A204.1 (cell line): ENCODE measurements at regions not wholly inside any gene's neighbourhood (a gene's known extent, or its start where the extent isn't known, plus 50 kb on each side); places are given as distances from the start of the nearest gene placed in this dataset.
A peak's percentile ranks its signal among the peaks of the same experiment; 100 is the strongest.
"Not testable (repeated sequence)": the region's sequence is repeated elsewhere in the genome, so short reads cannot be mapped to it uniquely, and the experiment has no call there.

Experiments
- FAIRE-seq: peaks from 2 replicates; lab custom pipeline; 2012; peaks lifted over from hg19 to GRCh38; lab: Jason Lieb, UNC

DNA sequence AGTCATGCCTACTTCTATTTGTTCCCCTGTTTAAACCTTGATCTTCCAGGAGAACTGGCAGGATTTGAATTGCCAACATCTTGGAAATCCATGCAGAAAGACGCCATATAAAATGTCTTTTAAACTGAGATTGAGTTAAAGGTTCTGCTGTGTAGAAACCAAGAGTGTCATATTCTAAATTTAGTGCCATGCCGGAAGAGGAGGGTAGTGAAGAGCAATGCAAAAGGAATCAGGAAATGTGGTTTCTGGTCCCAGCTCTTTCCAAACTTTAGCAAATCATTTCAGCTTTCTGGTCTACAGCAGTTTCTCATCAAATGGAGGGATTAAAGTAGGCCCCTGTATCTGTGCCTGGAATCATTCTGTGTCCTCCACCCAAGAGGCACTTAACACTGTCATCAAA is 85.7 kb downstream of the BTG1 start:
- FAIRE-seq = no peak

DNA sequence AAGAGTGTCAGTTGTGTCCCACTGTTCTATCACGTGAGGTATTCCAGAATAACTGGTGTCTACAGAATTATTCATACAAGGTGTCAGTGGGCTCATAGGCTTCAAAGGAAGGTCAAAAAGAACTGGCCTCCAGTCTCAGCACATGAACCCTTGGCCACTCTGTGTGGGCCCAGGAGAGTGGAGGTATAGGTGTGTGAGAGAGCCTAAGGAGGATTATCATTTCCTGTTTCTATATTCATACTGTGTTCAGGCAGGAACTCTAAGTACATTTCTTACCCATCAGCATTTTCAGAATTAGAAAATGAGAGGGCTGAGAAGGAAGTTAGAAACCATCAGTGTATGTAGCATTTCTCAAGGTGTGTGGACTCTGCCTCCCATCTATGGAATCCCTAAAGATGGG is 87.0 kb downstream of the BTG1 start:
- FAIRE-seq = no peak

DNA sequence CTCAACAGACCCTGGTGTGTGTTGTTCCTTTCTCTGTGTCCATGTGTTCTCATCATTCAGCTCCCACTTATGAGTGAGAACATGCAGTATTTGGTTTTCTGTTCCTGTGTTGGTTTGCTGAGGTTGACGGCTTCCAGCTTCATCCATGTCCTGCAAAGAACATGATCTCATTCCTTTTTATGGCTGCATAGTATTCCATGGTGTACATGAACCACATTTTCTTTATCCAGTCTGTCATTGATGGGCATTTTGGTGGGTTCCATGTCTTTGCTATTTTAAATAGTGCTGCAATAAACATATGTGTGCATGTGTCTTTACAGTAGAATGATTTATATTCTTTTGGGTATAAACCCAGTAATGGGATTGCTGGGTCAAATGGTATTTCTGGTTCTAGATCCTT is 88.9 kb downstream of the BTG1 start:
- FAIRE-seq = not testable (repeated sequence)

DNA sequence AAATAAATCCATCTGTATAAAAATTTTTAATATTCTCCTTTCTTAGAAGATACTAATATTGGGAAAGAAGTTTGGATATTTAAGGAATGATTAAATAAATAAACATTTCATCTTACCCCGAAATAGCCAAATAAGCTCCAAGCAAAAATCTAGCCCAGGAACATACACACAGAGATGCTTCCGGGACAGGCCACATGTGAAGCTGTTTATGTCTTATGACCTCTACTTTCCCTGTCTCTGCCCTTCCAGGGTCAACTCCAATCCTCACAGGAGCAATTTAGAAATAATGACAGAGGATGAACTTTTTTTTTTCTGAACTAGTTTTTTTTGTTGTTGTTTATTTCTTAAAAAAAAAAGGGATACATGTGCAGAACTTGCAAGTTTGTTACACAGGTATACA is 89.4 kb downstream of the BTG1 start:
- no peak for FAIRE-seq

DNA sequence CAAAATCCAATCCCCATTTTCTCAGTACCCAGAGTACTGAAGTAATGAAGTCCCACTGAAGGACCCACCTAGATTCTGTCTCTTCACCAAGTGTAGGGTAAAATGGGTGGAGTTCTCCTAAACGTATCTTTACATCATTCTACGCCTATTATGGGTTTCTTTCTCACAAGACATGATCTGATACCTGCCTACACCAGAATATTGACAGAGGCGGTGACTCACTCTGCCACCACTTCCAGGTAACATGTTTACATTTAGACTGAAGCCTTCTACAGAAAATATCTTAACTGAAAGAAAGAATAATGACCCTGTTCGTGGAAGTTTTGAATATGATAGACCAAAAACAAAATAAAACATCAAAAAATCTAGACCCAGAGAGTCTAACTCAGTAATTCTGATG is 89.8 kb downstream of the BTG1 start:
- FAIRE-seq = no peak

DNA sequence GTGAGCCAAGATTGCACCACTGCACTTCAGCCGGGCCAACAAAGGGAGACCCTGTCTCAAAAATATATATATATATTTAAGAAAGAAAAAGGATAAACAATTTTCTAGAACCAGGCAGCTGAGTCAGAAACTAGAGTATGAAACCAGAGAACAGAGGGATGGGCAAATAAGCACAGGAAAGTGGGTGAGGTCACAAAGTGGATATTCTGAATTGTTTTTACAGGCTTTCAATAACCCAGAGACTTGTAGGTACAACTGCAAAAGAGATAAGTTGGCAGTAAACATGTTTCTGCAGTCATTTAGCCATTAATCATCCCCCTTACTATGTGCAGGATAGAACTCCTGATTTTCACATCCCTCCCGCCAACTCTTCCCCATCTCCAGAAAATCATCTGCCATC is 94.2 kb downstream of the BTG1 start:
- no peak for FAIRE-seq

DNA sequence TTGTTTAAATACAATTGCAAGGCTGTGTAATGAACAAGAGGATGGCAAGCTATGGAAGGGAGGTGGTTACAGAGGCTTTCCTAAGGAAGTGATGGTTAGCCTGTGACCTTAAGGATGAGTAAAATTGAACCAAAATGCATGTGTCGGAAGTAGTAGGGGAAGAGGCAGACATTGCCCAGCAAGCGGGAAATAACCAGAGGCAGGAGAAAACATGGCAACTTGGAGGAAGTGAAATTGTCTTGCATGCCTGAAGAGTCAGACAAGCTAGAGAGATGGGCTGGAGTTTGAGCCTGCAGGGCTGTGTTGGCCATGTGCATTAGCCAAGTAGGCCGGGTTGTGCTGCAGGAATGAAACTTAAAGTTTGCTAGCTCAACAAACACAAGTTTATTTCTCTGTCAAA is 96.2 kb downstream of the BTG1 start:
- no peak for FAIRE-seq

DNA sequence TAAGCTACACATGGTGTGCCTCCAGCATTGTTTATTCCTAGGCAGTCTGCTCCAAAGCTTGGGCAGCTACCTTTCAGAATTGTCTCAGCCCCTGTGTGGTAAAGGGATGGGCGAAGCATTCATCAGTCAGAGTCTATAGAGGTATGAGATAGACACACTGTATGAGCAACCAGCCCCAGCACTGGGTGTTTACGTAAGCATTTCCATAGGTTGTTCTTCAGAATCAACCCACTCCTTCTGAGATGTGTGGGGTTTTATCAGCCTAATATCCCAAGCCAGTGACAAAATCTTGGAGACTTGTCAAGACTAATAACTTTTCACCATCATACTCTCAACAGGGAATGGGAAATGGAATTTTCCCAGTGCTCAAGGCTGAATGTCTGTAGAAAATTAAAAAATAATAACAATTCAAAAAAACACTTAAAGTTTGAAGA is 98.2 kb downstream of the BTG1 start:
- FAIRE-seq = peak; percentile 70

DNA sequence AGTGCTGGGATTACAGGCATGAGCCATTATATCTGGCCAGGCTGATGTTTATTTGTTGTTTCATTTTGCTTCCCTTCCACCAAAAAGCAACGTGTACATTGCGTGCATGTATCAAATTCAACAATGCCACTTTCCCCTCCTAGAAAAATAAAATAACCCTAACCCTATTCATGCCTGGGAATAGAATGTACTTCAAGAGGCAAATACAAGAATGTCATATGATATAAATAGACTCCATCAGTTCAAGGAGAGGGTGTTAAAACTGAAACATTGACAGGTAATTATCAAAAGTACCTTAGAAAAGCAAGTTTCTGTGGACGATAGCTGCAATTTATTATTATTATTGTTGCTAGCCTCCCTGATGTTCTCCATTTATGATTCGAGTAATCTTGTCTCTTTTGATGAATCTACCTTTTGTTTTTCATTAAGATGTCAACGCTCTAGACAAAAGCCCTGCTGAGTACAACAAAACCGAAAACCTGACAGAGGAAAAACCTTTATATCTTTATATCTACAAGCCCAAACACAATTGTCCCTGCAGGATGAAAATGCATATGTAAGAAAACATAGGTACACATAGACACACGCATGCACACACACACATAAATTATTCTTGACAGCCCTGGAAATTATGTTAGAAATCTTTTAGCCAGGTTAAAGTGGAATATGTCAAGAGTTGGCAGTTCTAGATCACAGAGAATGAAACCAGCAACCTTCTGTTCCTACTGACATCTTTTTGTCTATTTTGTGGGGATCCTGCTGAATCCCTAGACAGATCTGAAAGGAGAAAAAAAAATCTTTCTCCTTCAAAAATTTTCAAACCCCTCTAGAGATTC is 98.9 kb downstream of the BTG1 start:
- FAIRE-seq = no peak

DNA sequence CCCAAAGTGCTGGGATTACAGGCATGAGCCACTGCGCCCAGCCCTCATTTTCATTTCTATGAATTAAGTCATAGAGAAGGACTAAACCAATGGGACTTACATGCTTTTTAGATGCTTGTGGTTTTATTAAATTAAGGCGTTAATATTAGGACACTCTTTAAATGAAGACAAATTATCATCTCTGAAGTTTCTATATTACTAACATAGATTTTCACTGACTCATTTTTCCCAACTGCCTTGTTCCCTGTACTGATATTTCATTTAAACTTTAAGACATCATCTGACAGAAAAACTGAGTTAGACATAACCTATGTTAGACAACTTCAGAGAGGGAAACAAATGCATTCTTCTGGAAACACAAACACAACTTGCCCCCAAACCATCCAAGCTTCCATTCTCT is 99.8 kb downstream of the BTG1 start:
- no peak for FAIRE-seq

DNA sequence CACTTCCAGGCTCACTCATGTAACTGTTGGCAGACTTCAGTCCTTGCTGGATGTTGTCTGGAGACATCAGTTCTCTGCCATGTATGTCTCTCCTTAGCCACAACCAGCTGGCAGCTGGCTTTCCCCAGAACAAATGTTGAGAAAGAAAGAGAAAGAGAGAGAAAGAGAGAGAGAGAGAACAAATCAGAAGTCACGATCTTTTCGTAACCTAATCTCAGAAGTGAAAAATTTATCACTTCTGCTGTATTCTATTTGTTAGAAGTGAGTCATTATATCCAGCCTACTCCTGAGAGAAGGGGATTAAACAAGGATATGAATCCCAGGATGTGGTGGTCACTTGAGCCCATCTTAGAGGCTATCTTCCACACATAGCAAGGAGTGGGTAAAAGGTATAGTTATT is 101.2 kb downstream of the BTG1 start:
- FAIRE-seq = no peak

DNA sequence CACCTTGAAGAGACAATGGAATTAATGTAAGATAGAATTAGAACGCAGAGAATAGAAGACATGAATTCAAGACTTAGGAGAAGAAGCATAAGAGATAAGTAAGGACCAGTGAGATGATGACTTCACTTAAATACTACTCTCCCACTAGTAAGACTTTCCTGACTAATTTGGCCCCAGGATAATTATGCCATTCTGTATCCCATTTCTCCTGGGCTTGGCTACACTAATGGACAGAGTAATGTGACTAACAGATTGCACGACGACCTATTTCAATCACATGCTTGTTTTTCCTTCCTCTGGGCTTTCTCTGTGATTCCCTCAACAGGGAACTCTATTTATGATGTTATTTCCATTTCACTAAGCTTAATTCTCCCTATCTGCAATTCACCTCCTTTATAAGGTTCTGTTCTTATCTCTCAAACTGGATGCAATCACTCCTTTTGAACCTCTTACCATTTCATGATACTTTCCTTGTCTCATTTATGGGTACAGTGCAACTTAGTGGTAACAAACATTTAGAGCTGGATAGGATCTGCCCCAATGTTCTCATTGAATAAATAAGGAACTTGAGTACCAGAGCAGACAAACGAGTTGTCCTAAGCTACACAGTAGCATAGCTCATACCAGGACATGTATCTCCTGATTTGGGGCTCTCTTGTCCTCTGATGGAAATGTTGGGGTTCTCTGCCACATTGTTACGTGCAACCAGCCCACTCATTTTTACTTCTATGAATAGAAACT is 102.7 kb downstream of the BTG1 start:
- no peak for FAIRE-seq

DNA sequence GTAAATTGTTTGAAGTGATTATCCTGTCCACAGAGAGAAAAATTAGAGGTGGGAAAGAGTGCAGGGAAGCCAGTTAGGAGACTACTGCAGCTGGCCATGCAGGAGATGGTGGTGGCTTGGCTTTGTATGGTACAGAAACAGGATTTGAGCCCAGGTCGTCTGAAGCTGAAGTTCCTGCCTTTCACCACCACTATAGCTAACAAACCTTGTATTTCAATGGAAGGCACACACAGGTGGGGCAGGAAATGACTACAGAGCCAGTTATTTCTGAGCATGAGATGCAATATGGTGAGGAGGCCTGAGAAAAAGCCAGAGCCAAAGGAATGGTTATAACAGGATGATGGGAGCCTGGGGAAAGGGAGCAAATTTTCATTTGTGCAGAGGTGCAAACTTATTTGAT is 103.9 kb downstream of the BTG1 start:
- FAIRE-seq = no peak

DNA sequence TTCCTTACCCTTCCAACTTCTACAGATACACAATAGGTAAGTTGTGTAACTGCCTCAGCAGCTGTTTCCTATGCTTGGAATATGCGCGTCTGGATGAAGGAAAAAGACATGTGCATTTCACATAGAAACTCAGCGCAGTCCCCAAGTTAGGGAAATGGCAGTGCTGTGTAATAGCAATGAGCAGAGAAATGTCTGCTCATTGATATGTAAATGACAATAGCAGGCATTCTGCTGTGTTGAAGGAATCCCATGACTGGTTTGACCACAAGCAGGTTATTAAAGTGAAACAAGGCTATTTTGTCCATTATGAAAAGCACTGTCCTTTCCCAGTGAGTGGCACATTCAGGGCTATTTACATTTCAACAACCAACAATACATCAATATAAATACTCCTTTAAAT is 106.6 kb downstream of the BTG1 start:
- FAIRE-seq = no peak

DNA sequence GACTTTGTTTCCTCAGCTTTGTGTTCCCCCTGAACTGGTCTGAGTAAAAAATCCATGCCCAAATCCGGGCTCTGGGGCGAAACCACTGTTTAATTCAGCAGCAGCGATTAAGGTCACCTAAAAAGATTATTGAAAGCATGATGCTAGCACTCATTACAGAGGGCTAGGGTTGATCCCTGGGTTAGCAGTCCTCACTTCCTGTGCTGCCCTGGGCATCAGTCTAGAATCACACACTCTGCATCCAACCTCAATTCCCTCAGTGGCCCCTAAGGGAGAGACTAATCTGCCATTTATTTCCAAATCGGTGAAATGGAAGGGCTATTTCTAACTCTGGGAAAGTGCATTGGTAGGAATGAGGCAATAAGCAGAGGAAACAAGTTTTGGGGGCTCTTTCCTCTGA is 107.2 kb downstream of the BTG1 start:
- FAIRE-seq = no peak

DNA sequence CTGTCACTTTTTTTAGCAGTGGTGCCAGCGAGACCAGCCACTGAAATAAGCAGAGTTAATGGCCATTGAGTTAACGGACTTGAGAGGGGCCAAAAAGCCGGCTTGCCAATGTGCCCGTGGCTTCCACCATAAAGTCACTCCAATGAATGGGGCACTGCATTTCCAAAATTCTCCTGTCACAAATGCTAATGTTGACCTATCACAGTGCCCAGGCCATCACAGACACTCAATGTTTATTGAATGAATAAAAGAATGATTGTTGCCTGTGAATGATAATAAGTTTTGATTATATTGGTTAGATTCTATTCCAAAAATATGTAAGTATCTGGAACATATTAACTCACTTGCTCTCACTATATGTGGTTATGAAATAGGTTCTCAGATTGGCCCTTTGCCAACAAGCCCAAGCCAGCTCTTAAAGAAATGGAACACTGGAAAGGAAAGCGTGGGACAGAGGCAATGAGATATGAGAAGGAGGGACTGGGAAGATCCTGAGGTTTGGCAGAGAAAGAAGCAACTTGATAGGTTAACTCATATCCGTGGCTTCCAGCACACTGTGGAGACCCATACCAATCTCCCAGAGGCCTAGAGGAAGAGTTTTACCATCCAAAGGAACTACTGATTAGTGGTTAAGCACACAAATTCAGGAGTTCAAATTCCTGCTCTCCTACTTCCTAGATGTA is 108.7 kb downstream of the BTG1 start:
- FAIRE-seq = peak; percentile 97

DNA sequence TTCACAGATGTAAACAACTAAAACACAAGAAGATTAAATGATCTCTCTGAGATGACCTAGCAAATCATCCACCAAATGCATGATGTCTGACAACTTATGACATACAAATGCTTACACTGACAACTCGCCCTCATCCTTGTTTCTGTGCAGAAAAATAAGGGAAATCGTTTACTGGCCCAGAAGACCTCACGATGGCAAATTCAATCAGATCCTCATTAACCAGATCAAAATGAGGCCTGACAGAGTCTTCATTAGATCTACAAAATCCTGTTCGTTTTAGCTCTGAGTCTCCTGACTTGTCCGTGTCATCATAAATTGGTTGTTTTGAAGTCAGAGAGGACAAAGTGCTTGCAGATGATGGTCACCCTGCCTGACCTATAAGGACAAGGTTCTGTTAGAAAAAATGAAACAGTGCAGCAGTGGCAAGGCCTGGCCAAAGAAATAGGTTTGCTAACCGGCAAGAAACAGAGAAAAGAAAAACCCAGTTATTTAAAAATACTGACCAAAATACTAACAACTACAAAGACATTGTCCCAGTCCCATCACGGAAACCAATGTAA is 109.5 kb downstream of the BTG1 start:
- no peak for FAIRE-seq

DNA sequence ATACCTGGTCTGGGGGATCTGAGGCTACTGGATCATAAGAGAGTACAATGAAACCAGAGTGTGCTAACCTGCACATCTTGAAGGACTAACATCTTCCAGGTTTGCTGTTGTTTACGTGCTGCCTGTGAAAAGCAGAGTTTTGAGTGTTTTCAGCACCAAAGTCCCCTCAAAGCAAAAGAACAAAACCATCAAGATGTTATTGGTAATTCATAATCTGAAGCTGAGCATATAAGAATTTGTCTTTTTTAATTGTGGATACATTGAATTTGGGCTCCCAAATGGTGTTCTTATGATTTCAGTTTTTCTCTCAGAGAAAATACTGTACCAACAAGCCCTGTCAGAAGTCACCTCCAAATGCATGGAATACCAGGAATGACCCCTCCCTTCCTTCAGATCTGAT is 110.2 kb downstream of the BTG1 start:
- FAIRE-seq = no peak

DNA sequence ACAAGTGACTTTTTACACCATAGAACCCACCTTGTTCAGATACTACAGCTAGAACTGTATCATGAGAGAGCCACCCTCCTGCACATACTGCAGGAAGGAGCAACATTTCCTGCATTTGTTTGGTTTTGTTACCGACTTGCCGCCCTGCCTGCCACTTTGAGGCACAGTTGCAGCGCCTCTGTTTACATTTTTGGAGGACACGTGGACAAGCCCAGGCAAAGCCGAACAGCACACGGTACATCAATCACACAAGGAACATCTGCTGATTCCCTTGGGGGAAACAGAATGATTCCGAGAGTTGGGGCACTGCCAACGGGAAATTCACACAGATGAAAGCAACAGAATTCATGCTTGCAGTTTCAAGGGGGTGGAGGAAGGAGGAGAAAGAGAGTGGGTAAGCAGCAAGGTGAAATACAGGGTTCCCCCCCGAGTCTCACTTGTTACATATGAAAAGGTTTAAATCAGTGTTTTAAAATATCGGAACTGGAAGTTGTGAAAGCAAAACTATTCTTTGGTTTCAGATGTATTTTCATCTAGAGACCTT is 110.7 kb downstream of the BTG1 start:
- FAIRE-seq = peak; percentile 78

DNA sequence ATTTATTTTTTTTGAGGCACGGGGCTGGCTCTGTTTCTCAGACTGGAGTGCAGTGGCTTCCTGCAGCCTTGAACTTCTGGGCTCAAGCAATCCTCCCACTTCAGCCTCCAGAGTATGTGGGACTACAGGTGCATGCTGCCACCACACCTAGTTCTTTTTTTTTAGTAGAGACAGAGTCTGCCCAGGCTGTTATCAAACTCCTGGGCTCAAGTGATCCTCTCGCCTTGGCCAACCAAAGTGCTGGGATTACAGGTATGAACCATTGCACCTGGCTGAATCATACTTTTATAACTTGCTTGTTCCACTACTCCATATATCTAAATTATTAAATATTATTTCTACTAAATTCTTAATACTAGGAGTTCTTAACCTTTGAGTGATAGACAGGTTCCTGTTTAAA is 111.6 kb downstream of the BTG1 start:
- no peak for FAIRE-seq

DNA sequence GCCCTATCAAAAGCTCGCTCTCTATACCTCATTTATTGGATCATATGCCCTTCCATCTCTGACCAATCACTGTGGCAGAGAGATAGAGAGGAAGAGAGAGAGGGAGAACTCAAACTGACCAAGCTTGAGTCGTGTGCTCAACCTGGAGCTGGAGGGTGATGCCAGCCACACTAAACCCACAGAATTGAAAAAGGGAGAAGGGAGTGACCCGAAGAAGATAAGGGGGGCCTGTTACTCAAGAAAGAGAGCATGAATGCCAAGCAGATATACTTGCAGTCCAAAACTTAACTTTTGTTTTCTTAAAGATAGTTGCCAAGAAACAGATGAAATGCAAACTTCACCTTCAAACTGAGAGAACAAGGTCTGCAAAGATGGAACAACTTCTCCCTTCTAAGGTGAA is 112.7 kb downstream of the BTG1 start:
- FAIRE-seq = no peak

DNA sequence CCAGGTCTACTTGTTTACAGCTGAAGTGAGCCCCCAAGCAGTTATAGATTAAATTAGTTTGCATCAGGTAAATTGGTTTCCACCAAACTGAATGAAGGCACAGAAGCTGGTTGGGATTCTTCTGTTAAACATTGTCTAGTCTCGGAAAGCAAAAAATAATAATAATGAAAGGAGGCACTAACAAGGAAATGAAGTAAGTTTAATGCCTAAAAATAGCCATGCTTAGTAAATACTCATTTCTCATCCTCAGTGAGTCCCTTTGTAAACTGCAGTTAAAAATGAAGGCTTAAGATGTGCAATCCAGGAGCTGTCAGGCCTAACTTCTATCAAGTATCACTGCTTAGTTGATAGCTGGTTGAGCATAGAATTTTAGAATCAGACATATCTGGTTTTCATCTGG is 113.5 kb downstream of the BTG1 start:
- FAIRE-seq = no peak

DNA sequence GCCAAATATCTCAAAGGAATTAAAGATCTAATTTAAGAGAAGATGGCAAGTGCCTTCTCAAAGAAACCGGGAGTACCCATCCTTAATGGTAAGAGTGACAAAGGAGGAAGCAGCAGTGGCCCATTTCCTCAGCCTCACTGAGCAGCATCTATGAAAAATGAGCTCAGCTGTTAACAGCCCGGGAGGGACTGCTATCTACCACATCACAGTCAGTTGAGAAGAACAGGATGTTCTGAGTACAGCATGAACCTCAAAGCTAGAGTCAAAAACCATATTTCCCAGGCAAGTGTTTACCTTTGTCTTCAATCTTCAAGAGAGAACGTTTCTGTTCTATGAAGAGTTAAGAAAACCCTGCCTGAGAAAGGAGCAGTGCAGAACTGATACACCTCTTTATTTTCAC is 115.0 kb downstream of the BTG1 start:
- FAIRE-seq = no peak
